ENCODE measurements at regions not wholly inside any gene's neighbourhood (a gene's known extent, or its start where the extent isn't known, plus 50 kb on each side); places are given as distances from the start of the nearest gene placed in this dataset.

GRCh38 chr16:66136841-66137240 is 229.7 kb upstream of the CDH5 start:
- H3K27ac ChIP-seq, result no peak overlapping the region
- intact Hi-C loops (cut with DNase I; ENCODE audit: low total_unique reads), result no loop called here
- peaks cover 0 to 9% (median 0%) of the 10 kb centered on the region in 3 donors for H3K27me3 ChIP-seq
- TF ChIP-seq EP300 (IDR thresholded peaks at IDR 0.05) (no peak), CTCF (IDR thresholded peaks at IDR 0.05) (no peak), POLR2A (IDR thresholded peaks at IDR 0.05) (no peak), POLR2AphosphoS5 (IDR thresholded peaks at IDR 0.05) (no peak)
- H3K36me3 ChIP-seq, result no peaks in the 10 kb centered on the region
- no peak for DNase-seq
- peaks cover 0 to 10% (median 0%) of the 10 kb centered on the region in 4 donors for H3K4me1 ChIP-seq
- no peaks in the 10 kb centered on the region for H3K9me3 ChIP-seq
- 61 to 77% (median 74%) methylated on average over 4 of the region's 4 CpGs for WGBS, 5 donors
- no peak overlapping the region for H3K4me3 ChIP-seq

GRCh38 chr16:66135838-66136237 is 230.7 kb upstream of the CDH5 start:
- H3K36me3 ChIP-seq, result no peaks in the 10 kb centered on the region
- no peak overlapping the region for H3K4me3 ChIP-seq
- peaks cover 0 to 9% (median 0%) of the 10 kb centered on the region in 3 donors for H3K27me3 ChIP-seq
- WGBS, 5 donors, result 86 to 96% (median 91%) methylated on average over 5 of the region's 5 CpGs
- DNase-seq, result no peak
- H3K4me1 ChIP-seq, result peaks cover 0 to 10% (median 0%) of the 10 kb centered on the region in 4 donors
- TF ChIP-seq CTCF (IDR thresholded peaks at IDR 0.05) (no peak), EP300 (IDR thresholded peaks at IDR 0.05) (no peak), POLR2AphosphoS5 (IDR thresholded peaks at IDR 0.05) (no peak), POLR2A (IDR thresholded peaks at IDR 0.05) (no peak)
- intact Hi-C loops (cut with DNase I; ENCODE audit: low total_unique reads), result no loop called here
- no peaks in the 10 kb centered on the region for H3K9me3 ChIP-seq
- H3K27ac ChIP-seq, result no peak overlapping the region

- Histone ChIP-seq H3K4me1 (peaks cover 0 to 10% (median 0%) of the 10 kb centered on the region in 4 donors), H3K27ac (no peak overlapping the region)
- no peak for TF ChIP-seq EP300 (IDR thresholded peaks at IDR 0.05)
- no peak for TF ChIP-seq POLR2A (IDR thresholded peaks at IDR 0.05)
- TF ChIP-seq CTCF (IDR thresholded peaks at IDR 0.05), result no peak
- no peak for TF ChIP-seq POLR2AphosphoS5 (IDR thresholded peaks at IDR 0.05)
Observed at GRCh38 chr16:66135421-66135831, 231.1 kb upstream of the CDH5 start.

GRCh38 chr16:66134875-66135274 is 231.6 kb upstream of the CDH5 start:
- 60 to 78% (median 64%) methylated on average over 5 of the region's 5 CpGs for WGBS, 5 donors
- H3K4me1 ChIP-seq, result peaks cover 0 to 10% (median 0%) of the 10 kb centered on the region in 4 donors
- no peak overlapping the region for H3K27ac ChIP-seq
- no peaks in the 10 kb centered on the region for H3K9me3 ChIP-seq
- TF ChIP-seq EP300 (IDR thresholded peaks at IDR 0.05) (no peak), POLR2AphosphoS5 (IDR thresholded peaks at IDR 0.05) (no peak), CTCF (IDR thresholded peaks at IDR 0.05) (no peak), POLR2A (IDR thresholded peaks at IDR 0.05) (no peak)
- peaks cover 0 to 9% (median 0%) of the 10 kb centered on the region in 3 donors for H3K27me3 ChIP-seq
- no peaks in the 10 kb centered on the region for H3K36me3 ChIP-seq
- no peak for DNase-seq
- H3K4me3 ChIP-seq, result no peak overlapping the region
- intact Hi-C loops (cut with DNase I; ENCODE audit: low total_unique reads), result no loop called here

More at GRCh38 chr16:66135421-66135831, 231.1 kb upstream of the CDH5 start:
- H3K27me3 ChIP-seq, result peaks cover 0 to 12% (median 0%) of the 10 kb centered on the region in 3 donors
- intact Hi-C loops (cut with DNase I; ENCODE audit: low total_unique reads), result no loop called here
- no peaks in the 10 kb centered on the region for H3K36me3 ChIP-seq
- DNase-seq, result peak in 1 of 2 donors; percentile 40
- no peak overlapping the region for H3K4me3 ChIP-seq
- H3K9me3 ChIP-seq, result no peaks in the 10 kb centered on the region
- 41 to 62% (median 57%) methylated on average over 4 of the region's 4 CpGs for WGBS, 5 donors
